BJ (cell line): ENCODE measurements at regions not wholly inside any gene's neighbourhood (a gene's known extent, or its start where the extent isn't known, plus 50 kb on each side); places are given as distances from the start of the nearest gene placed in this dataset.

Experiments used
- CTCF ChIA-PET: fragments of 350-600 bp; formaldehyde crosslinking; extraction: SDS; loops from one replicate; lab custom pipeline; 2021; ENCODE audit warnings: antibody characterized with exemption, inconsistent platforms; lab: Yijun Ruan, JAX
- POLR2A ChIA-PET: fragments of 300-600 bp; sonication (Branson Sonifier 250); formaldehyde crosslinking; extraction: SDS; loops from one replicate; lab custom pipeline; 2021; ENCODE audit warnings: antibody characterized with exemption; lab: Charles Lee
- DNase-seq: peaks from one replicate; pipeline ENCODE4 v3.0.0-alpha.2; 2011; ENCODE audit warnings: low read depth
- H3K27me3 ChIP-seq: 2 replicates; pipeline ENCODE4 v1.6.0; 2011; ENCODE audit warnings: low read length; ENCODE audit not compliant: control insufficient read depth, insufficient read depth
- H3K36me3 ChIP-seq: 2 replicates; pipeline ENCODE4 v1.5.1; 2011; ENCODE audit warnings: low read length; ENCODE audit not compliant: control insufficient read depth, insufficient read depth
- H3K4me3 ChIP-seq: 2 replicates; pipeline ENCODE4 v1.5.1; 2011; ENCODE audit warnings: low read depth, mild to moderate bottlenecking, control low read depth, low read length
- TF ChIP-seq, protein P1 (sequence below): IDR thresholded peaks from 2 replicates; pipeline ENCODE4 v1.5.1; 2011; ENCODE audit warnings: low read depth, mild to moderate bottlenecking, control low read depth, inconsistent platforms, low read length, moderate library complexity; ENCODE audit not compliant: insufficient read depth

DNA sequence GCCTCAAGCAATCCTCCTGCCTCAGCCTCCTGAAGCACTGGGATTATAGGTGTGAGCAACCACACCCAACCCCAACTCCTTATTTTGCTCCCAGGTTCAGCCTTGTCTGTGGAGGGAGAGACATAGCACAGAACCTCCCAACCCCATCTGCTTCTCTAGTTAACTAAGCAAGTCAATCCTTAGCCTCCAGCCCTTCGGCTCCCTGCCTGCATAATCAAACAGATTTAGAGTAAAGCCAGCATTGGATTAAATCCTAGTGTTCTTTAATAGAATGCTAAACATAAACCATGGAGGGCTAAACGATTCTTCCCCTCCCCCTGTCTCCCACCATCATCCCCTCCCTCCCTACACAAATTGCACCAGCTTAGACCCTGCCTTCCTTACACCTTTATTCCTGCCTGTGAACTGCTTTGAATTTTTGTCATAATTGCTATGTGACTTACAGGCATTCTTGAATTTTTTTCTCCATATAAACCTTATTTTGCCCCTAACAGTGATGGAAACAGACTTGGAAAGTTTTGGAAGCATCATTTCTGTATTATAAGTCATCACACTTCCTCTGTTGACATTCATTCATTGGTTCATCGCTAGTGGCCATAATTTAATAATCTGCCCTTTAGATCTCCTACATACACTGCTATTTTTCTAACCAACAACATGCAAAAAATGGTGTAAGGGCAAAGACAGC is 72.6 kb upstream of the TOMM7 start:
- peak; percentile 47 for DNase-seq
- ChIA-PET POLR2A (no interaction called here), CTCF (interaction anchor here (0.7 kb wide), 1 partner anchor 9 kb away, joined by 5 read pairs; no protein-coding TSS in a partner anchor)
- Histone ChIP-seq H3K27me3 (no peaks in the 10 kb centered on the region), H3K4me3 (no peak overlapping the region), H3K36me3 (no peaks in the 10 kb centered on the region)
- TF ChIP-seq, protein P1, sequence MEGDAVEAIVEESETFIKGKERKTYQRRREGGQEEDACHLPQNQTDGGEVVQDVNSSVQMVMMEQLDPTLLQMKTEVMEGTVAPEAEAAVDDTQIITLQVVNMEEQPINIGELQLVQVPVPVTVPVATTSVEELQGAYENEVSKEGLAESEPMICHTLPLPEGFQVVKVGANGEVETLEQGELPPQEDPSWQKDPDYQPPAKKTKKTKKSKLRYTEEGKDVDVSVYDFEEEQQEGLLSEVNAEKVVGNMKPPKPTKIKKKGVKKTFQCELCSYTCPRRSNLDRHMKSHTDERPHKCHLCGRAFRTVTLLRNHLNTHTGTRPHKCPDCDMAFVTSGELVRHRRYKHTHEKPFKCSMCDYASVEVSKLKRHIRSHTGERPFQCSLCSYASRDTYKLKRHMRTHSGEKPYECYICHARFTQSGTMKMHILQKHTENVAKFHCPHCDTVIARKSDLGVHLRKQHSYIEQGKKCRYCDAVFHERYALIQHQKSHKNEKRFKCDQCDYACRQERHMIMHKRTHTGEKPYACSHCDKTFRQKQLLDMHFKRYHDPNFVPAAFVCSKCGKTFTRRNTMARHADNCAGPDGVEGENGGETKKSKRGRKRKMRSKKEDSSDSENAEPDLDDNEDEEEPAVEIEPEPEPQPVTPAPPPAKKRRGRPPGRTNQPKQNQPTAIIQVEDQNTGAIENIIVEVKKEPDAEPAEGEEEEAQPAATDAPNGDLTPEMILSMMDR = no peak

DNA sequence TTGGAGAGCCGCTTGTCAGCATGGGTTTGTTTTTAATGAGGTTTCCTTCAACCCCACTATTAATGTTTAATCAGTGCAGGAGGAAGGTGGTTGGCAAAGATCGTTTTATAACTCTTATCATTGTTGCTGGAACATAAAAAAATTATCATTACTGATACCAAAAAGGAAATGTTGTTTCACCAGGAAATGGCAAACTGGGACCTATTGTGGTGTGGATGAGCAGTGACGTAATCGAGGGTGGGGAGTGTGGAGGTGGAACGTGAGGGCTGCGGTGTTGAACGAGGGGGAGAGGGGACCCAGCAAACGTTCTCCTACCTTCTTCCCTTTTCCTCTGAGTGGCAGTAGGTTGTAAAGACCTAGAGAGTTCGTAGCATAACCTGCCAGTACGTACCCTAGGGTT is 71.9 kb upstream of the TOMM7 start:
- TF ChIP-seq, protein P1 = no peak
- ChIA-PET POLR2A (no interaction called here), CTCF (interaction anchor here (0.6 to 0.7 kb wide), 2 partner anchors 9 to 23 kb away, joined by 4 to 5 read pairs; no protein-coding TSS in a partner anchor)
- Histone ChIP-seq H3K4me3 (no peak overlapping the region), H3K27me3 (no peaks in the 10 kb centered on the region), H3K36me3 (no peaks in the 10 kb centered on the region)
- DNase-seq = no peak

DNA sequence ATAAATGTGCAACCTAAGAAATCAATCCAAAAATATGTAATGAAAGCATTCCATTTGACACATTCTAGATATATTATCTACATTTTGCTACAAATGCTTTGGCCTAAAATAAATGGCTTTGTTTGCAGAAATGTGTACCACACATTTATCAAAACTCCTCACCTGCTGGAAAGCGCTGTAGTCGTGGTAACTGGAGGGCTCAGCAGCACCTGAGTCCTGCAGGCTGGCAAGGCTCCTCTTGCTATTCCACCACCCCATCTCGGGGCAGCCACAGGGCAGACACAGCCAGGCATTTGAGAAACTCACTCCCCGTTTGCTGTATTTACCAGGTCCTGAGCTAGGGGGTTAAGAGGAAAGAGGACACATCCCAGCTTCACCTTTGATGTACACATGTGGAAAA is 68.1 kb upstream of the TOMM7 start:
- CTCF ChIA-PET = interaction anchor here (0.9 kb wide), 1 partner anchor 18 kb away, joined by 3 read pairs; no protein-coding TSS in a partner anchor
- no peaks in the 10 kb centered on the region for H3K36me3 ChIP-seq
- no peak overlapping the region for H3K4me3 ChIP-seq
- no peaks in the 10 kb centered on the region for H3K27me3 ChIP-seq
- POLR2A ChIA-PET = interaction anchor here (0.6 kb wide), 1 partner anchor 21 kb away, joined by 3 read pairs; no protein-coding TSS in a partner anchor
- TF ChIP-seq, protein P1 = no peak
- no peak for DNase-seq

DNA sequence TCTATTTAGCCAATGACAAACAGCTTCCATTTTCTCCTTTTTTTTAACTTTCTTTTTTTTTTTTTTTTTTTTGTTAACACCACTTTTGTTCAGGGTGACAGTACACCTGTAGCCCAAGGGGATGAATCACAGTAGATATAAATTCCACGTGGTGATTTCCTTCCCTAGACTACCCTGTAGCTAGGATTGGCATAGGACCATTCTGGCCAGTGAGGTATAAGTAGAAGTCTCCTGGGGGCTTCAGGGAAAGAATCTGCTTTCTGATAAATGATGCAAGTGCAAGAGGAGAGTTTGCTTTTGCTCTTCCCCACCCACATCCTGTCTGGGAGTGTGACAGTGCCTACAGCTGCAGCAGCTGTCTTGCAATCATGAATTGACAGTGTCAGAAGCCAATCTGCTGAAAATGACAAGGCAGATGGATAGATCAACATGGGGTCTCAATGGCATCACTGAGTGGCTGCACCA is 63.2 kb upstream of the TOMM7 start:
- Histone ChIP-seq H3K4me3 (no peak overlapping the region), H3K27me3 (no peaks in the 10 kb centered on the region), H3K36me3 (no peaks in the 10 kb centered on the region)
- ChIA-PET POLR2A (no interaction called here), CTCF (interaction anchor here (0.7 kb wide), 2 partner anchors 19 to 108 kb away, joined by 3 to 4 read pairs; no protein-coding TSS in a partner anchor)
- TF ChIP-seq, protein P1 = no peak
- DNase-seq = no peak

DNA sequence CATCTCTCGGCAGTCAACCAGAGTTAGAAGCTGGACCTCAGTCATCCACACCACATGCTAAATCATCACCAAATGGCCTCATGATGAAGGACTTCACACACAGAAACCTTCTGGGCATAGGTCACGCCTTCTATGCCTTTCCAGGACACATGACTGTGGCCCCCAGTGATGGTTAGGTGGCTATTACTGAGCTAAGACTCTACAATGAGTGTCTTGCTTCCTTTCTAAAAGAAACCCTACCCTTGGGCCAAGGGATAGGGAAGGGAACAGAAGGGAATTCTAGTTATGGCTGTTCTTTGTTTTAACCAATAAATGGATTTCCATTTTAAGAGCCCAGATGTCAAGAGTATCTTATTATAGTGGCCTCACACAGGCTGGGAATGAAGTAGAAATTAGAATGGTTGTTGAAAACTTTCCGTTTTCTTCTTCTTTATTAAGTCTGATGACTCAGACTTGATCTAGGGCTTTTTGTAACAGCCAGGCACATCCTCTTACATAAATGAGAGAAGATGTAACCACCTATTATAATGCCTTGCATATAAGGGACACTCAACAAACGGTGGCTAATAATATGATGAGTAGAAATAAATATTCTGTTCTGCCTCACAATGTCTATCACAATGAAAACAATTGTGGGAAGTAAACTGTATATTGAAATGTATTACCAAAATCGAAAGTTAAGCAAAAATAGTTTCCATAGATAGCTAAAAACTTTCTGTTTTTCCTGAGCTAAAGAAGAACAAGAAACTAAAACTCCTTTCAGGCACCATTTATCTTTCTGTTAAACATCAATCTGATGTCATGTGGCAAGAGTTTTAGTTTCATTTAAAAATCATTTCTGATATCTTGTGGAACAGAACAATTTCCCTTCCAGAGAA is 62.5 kb upstream of the TOMM7 start:
- H3K27me3 ChIP-seq = no peaks in the 10 kb centered on the region

More for the DNA sequence above, 62.5 kb upstream of the TOMM7 start:
- TF ChIP-seq, protein P1 = no peak
- ChIA-PET CTCF (interaction anchor here (0.7 to 1.1 kb wide), 3 partner anchors 10 to 107 kb away, joined by 3 to 4 read pairs (median 3); no protein-coding TSS in a partner anchor), POLR2A (no interaction called here)
- no peak for DNase-seq
- no peaks in the 10 kb centered on the region for H3K36me3 ChIP-seq
- no peak overlapping the region for H3K4me3 ChIP-seq
